Retinal pigment epithelial cell (primary cell): ENCODE measurements at regions not wholly inside any gene's neighbourhood (a gene's known extent, or its start where the extent isn't known, plus 50 kb on each side); places are given as distances from the start of the nearest gene placed in this dataset.

Experiments used
- DNase-seq: peaks from one replicate; pipeline ENCODE4 v3.0.0-alpha.2; 2010; ENCODE audit warnings: low read depth
- H3K4me3 ChIP-seq: 2 replicates; pipeline ENCODE4 v1.5.1; 2011; ENCODE audit warnings: mild to moderate bottlenecking, low read length, control low read depth, moderate library complexity
- TF ChIP-seq, protein P1 (sequence below): conservative IDR thresholded peaks from 2 replicates; pipeline ENCODE4 v1.5.1; 2011; ENCODE audit warnings: low read depth, low read length, control low read depth, inconsistent platforms

DNA sequence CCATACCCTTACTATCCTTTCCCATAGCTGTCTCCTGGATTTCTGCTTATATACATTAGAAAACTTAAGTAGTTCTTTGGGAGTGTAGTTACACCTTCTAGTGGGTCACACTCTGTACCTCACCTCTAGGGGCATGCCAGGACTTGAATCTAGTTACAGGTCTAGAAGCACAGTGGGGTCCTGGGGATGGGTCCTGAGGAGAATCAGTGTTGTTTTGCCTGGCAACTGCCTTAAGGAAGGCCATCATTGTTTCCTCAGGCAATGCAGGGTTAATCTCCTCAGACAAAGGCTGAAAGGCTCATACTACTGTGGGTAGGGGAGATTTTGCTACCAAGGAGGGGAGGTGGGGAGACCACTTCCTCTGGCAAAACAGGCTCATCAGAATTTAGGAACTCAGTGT lies 750.3 kb downstream of the FAT4 start:
- TF ChIP-seq, protein P1, sequence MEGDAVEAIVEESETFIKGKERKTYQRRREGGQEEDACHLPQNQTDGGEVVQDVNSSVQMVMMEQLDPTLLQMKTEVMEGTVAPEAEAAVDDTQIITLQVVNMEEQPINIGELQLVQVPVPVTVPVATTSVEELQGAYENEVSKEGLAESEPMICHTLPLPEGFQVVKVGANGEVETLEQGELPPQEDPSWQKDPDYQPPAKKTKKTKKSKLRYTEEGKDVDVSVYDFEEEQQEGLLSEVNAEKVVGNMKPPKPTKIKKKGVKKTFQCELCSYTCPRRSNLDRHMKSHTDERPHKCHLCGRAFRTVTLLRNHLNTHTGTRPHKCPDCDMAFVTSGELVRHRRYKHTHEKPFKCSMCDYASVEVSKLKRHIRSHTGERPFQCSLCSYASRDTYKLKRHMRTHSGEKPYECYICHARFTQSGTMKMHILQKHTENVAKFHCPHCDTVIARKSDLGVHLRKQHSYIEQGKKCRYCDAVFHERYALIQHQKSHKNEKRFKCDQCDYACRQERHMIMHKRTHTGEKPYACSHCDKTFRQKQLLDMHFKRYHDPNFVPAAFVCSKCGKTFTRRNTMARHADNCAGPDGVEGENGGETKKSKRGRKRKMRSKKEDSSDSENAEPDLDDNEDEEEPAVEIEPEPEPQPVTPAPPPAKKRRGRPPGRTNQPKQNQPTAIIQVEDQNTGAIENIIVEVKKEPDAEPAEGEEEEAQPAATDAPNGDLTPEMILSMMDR = no peak
- H3K4me3 ChIP-seq = no peak overlapping the region
- DNase-seq = no peak

DNA sequence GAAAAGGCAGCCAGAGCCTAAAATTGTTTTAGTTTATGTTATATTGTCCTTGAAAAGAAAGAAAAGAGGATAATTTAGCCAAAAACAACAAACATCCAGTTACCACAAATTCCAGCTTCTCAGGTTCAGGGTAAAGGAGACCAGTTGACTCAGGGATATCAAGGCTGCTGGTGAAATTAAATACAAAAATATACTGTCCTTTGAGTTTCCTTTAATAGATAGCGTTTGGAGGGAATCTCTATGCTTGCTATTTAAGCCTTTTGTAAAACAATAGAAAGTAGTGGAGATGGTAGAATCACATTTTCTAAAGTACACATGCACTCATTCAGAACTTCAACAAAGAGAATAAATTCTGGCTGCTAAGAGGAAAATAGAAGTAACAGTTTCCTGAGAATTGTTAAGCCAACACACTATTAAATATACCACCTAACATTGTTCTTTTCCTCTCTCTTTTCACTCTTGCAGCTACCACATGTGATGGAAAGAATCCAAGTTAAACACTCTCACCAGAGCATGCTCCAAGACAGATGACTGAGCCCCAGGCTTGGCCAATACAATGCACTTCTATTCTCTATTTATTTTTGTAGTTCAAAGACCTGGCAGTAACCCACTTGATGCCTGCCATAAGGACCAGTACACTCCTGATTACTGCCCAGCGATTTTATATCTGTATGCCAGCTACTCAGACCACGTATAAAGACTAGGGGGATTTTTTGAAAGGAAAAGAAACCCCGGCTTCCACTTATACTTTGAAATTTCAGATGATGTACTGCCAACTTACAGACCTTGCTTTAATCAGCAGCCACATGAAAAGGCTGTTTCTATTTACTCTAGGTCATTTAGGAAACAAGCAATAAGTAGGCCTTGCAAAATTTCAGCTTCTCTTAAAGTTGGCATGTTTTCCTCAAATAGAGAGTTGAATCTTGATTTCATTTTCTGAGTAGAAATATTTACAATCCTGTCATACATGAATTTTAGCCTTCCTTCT lies 756.9 kb downstream of the FAT4 start:
- peak; percentile 41 for DNase-seq
- H3K4me3 ChIP-seq = no peak overlapping the region
- TF ChIP-seq, protein P1 = no peak

DNA sequence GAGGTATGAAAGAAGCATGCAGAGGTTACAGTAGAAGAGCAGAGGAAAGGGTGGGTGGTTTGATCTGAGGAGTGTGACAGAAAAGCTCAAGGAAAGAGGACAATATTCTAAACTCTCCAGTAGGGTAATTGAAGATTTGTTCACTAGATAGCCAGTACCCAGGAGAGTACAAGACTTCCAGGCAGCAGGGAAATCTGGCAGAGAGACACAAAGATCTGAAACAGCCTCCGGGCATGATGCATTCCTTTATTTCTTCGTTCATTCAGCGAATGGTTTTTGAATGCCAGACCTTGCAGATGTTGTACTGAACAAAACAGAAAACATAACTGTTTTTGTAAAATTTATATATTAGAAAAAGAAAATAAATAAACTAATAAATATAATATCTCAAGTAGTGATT lies 766.6 kb downstream of the FAT4 start:
- H3K4me3 ChIP-seq = no peak overlapping the region
- TF ChIP-seq, protein P1 = no peak
- no peak for DNase-seq

DNA sequence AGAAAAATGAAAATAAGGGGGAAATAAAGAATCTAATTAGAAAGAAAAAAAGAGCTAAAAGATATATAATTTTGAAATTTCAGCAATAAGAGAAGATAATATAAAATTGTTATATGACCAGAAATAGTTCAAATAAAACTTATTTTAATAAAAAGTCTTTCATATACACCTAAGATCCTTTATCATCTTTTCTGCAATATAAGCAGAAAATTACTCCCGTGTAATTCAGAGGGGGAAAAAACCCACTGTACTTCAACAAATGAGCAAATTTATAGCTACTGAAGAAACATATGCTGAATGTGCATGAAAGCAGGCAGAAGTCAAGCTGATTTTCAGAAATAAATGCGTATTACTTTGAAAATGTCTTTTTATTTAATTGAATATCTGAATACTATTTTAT lies 771.3 kb downstream of the FAT4 start:
- no peak for DNase-seq
- H3K4me3 ChIP-seq = no peak overlapping the region
- TF ChIP-seq, protein P1 = no peak

DNA sequence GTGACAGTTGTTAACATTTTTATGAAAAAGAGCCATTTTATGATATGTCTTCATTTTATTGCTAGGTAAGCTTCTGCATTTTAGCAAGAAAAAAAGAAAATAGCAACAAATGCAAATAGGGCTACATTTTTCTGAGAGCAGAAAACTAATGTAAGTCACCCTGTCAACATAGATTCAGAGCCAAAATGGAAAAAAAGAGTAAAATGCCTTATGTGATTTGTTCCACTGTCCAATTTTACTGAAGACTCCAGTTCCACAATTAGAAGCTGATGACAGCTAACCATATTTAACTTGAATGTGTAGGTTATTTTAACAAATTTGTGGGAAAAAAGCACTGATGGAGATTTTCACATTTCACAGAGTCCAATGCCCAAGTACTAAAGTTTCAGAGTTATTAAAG lies 772.3 kb downstream of the FAT4 start:
- DNase-seq = no peak
- H3K4me3 ChIP-seq = no peak overlapping the region
- TF ChIP-seq, protein P1 = no peak

DNA sequence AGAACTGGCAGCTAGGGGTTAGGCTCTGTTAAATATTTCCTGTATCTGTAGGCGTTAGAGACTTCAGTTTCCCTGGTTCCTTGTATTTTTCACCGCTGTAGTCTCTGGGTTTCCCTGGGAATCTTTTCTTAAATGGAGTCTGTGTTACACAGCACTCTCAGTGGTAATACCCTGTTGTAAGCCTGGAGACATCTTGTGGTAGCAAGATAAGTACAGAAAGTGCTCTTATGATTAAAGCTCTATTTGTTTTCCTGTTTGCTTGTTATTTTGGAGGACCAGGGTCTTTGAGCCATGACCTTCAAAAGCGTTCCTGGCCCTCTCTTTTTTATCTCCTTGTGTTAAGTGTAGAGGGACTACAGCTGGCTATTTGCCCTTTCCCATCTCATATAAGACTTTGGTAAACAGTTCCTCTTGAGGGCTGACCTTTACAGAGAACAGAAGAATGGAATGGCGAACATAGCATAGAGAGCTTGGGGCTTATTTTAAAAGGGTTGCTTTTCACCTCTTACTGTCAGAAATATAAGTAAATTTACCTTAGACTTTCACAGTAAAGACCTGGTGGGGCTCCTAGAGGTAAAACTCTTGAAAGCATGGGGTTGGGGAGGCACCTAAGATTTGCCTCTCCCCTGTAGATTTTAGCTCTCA lies 782.5 kb downstream of the FAT4 start:
- TF ChIP-seq, protein P1 = no peak

More for the DNA sequence above, 782.5 kb downstream of the FAT4 start:
- DNase-seq = no peak
- no peak overlapping the region for H3K4me3 ChIP-seq
